ENCODE measurements at regions not wholly inside any gene's neighbourhood (a gene's known extent, or its start where the extent isn't known, plus 50 kb on each side); places are given as distances from the start of the nearest gene placed in this dataset.

- no peaks in the 10 kb centered on the region for H3K36me3 ChIP-seq
- H3K9me3 ChIP-seq, result no peaks in the 10 kb centered on the region
- H3K27me3 ChIP-seq, result no peaks in the 10 kb centered on the region
- TF ChIP-seq CTCF (IDR thresholded peaks at IDR 0.05) (no peak), POLR2AphosphoS5 (IDR thresholded peaks at IDR 0.05) (no peak), POLR2A (IDR thresholded peaks at IDR 0.05) (no peak), EP300 (IDR thresholded peaks at IDR 0.05; ENCODE audit: low read depth) (no peak)
- intact Hi-C loops (cut with DNase I; ENCODE audit: low total_unique reads) (no loop called here), in situ Hi-C loops (cut with MboI; ENCODE audit: low pct_ligation_motif_present in 1 of 4, low pct_unique_long_range_greater_than_20kb in 1 of 4, low sequenced_read_pairs in 3 of 4) (no loop called here)
- no peak overlapping the region for H3K4me3 ChIP-seq
- no peak for DNase-seq
- H3K27ac ChIP-seq, result no peak overlapping the region
- no peaks in the 10 kb centered on the region for H3K4me1 ChIP-seq
These were observed 387.0 kb upstream of the CHD6 start for GRCh38 chr20:42005211-42005610.

GRCh38 chr20:42003380-42003779 is 385.2 kb upstream of the CHD6 start:
- DNase-seq, result no peak
- in situ Hi-C loops (cut with MboI; ENCODE audit: low pct_ligation_motif_present in 1 of 4, low pct_unique_long_range_greater_than_20kb in 1 of 4, low sequenced_read_pairs in 3 of 4), result no loop called here
- Histone ChIP-seq H3K27me3 (no peaks in the 10 kb centered on the region), H3K4me3 (no peak overlapping the region), H3K9me3 (no peaks in the 10 kb centered on the region), H3K36me3 (no peaks in the 10 kb centered on the region), H3K27ac (no peak overlapping the region), H3K4me1 (no peaks in the 10 kb centered on the region)
- TF ChIP-seq EP300 (IDR thresholded peaks at IDR 0.05; ENCODE audit: low read depth), result no peak
- no peak for TF ChIP-seq POLR2AphosphoS5 (IDR thresholded peaks at IDR 0.05)
- no peak for TF ChIP-seq POLR2A (IDR thresholded peaks at IDR 0.05)
- intact Hi-C loops (cut with DNase I; ENCODE audit: low total_unique reads), result no loop called here
- 80 to 87% methylated on average over 2 of the region's 2 CpGs for WGBS, 2 donors (ENCODE audit: low coverage in 1 of 2)

- WGBS, 2 donors (ENCODE audit: low coverage in 1 of 2), result 97 to 100% methylated on average over 7 to 92 of the region's 92 CpGs
- TF ChIP-seq CTCF (IDR thresholded peaks at IDR 0.05), result no peak
These were observed 380.6 kb upstream of the CHD6 start for GRCh38 chr20:41998539-41999341.

GRCh38 chr20:41996951-41997350 is 378.8 kb upstream of the CHD6 start:
- in situ Hi-C loops (cut with MboI; ENCODE audit: low pct_ligation_motif_present in 1 of 4, low pct_unique_long_range_greater_than_20kb in 1 of 4, low sequenced_read_pairs in 3 of 4), result no loop called here
- Histone ChIP-seq H3K9me3 (no peaks in the 10 kb centered on the region), H3K27ac (no peak overlapping the region), H3K4me1 (no peaks in the 10 kb centered on the region), H3K4me3 (no peak overlapping the region), H3K36me3 (no peaks in the 10 kb centered on the region), H3K27me3 (peaks cover 3% of the 10 kb centered on the region)
- 76 to 85% methylated on average over 3 of the region's 3 CpGs for WGBS, 2 donors (ENCODE audit: low coverage in 1 of 2)
- TF ChIP-seq POLR2AphosphoS5 (IDR thresholded peaks at IDR 0.05) (no peak), POLR2A (IDR thresholded peaks at IDR 0.05) (no peak), CTCF (IDR thresholded peaks at IDR 0.05) (no peak), EP300 (IDR thresholded peaks at IDR 0.05; ENCODE audit: low read depth) (no peak)
- intact Hi-C loops (cut with DNase I; ENCODE audit: low total_unique reads), result no loop called here
- DNase-seq, result no peak

More at GRCh38 chr20:41998539-41999341, 380.6 kb upstream of the CHD6 start:
- Histone ChIP-seq H3K36me3 (no peaks in the 10 kb centered on the region), H3K4me1 (no peaks in the 10 kb centered on the region), H3K4me3 (no peak overlapping the region), H3K27ac (no peak overlapping the region), H3K27me3 (no peaks in the 10 kb centered on the region), H3K9me3 (no peaks in the 10 kb centered on the region)
- intact Hi-C loops (cut with DNase I; ENCODE audit: low total_unique reads) (no loop called here), in situ Hi-C loops (cut with MboI; ENCODE audit: low pct_ligation_motif_present in 1 of 4, low pct_unique_long_range_greater_than_20kb in 1 of 4, low sequenced_read_pairs in 3 of 4) (no loop called here)
- DNase-seq, result no peak

- Histone ChIP-seq H3K9me3 (no peaks in the 10 kb centered on the region), H3K27me3 (peaks cover 3% of the 10 kb centered on the region), H3K4me1 (no peaks in the 10 kb centered on the region), H3K27ac (no peak overlapping the region), H3K36me3 (no peaks in the 10 kb centered on the region), H3K4me3 (no peak overlapping the region)
- intact Hi-C loops (cut with DNase I; ENCODE audit: low total_unique reads), result no loop called here
- WGBS, 2 donors (ENCODE audit: low coverage in 1 of 2), result 51 to 61% methylated on average over 4 of the region's 4 CpGs
- no peak for TF ChIP-seq POLR2A (IDR thresholded peaks at IDR 0.05)
- no peak for TF ChIP-seq EP300 (IDR thresholded peaks at IDR 0.05; ENCODE audit: low read depth)
- TF ChIP-seq POLR2AphosphoS5 (IDR thresholded peaks at IDR 0.05), result no peak
- no peak for TF ChIP-seq CTCF (IDR thresholded peaks at IDR 0.05)
- no peak for DNase-seq
- in situ Hi-C loops (cut with MboI; ENCODE audit: low pct_ligation_motif_present in 1 of 4, low pct_unique_long_range_greater_than_20kb in 1 of 4, low sequenced_read_pairs in 3 of 4), result no loop called here
These were observed 374.3 kb upstream of the CHD6 start for GRCh38 chr20:41992481-41992880.
